ENCODE measurements at regions not wholly inside any gene's neighbourhood (a gene's known extent, or its start where the extent isn't known, plus 50 kb on each side); places are given as distances from the start of the nearest gene placed in this dataset.

DNA sequence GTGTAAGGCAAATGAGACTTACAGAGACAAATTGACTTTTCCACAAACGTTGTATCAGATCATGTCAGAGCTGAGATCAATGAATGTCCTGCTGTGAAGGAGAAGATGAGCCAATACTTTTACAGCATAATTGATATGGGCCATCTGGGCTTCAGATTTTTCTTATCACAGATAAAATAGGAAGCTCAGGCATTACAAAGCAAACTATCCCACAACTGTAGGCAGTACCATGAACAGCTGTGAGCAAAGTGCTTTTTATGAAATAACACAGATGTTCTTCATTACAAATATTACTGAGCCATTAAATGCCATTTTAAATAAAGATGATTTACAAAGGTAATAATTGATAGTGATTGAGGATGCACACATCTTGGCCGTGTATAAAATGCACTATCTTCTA, 852.3 kb downstream of the OTOL1 start:
- H3K4me3 ChIP-seq (replicated peaks in 1 of 2; ENCODE audit: low read depth in 1 of 2, low read length in 2 of 2) = no peak overlapping the region
- H4K20me1 ChIP-seq (ENCODE audit: insufficient read depth) = no peaks in the 10 kb centered on the region
- no peaks in the 10 kb centered on the region; the same call in 1 of the 2 replicates for H3K9me2 ChIP-seq (ENCODE audit: insufficient read depth)
- no peak overlapping the region for H3K27ac ChIP-seq (ENCODE audit: low read depth, low read length)
- no peaks in the 10 kb centered on the region for H3K9me3 ChIP-seq (ENCODE audit: control insufficient read depth in 1 of 2, insufficient read depth in 1 of 2, low read depth in 1 of 2, low read length in 2 of 2)
- no peak for TF ChIP-seq EZH2phosphoT487 (IDR thresholded peaks at IDR 0.05; ENCODE audit: borderline replicate concordance)
- H3K4me2 ChIP-seq (ENCODE audit: low read length) = no peak overlapping the region
- no peaks in the 10 kb centered on the region for H3K27me3 ChIP-seq (ENCODE audit: insufficient read depth, low read length)
- DNase-seq (ENCODE audit: low read depth, low spot score) (no peak), ATAC-seq (no peak)
- no TSS peak for BruUV-seq (replicated peaks)
- H3K79me2 ChIP-seq (ENCODE audit: insufficient read depth, low read length) = no peaks in the 10 kb centered on the region
- no peaks in the 10 kb centered on the region for H3K4me1 ChIP-seq (ENCODE audit: control insufficient read depth in 1 of 2, insufficient read depth in 2 of 2, low read length in 2 of 2)
- H2AFZ ChIP-seq (ENCODE audit: low read depth, low read length, poor library complexity, severe bottlenecking) = no peak overlapping the region
- H3K9ac ChIP-seq (ENCODE audit: low read length) = no peak overlapping the region
- CTCF ChIA-PET = no interaction called here
- H3K36me3 ChIP-seq (ENCODE audit: control insufficient read depth in 1 of 2, insufficient read depth in 2 of 2, low read length in 2 of 2) = no peaks in the 10 kb centered on the region
- RAD21 ChIA-PET (ENCODE audit: low non-redundant PET in 1 of 2, low total read pairs in 2 of 2, uncharacterized antibody in 2 of 2, unreplicated experiment in 2 of 2) = no interaction called here
- intact Hi-C loops (cut with micrococcal nuclease) = no loop called here
- POLR2A ChIA-PET = no interaction called here

DNA sequence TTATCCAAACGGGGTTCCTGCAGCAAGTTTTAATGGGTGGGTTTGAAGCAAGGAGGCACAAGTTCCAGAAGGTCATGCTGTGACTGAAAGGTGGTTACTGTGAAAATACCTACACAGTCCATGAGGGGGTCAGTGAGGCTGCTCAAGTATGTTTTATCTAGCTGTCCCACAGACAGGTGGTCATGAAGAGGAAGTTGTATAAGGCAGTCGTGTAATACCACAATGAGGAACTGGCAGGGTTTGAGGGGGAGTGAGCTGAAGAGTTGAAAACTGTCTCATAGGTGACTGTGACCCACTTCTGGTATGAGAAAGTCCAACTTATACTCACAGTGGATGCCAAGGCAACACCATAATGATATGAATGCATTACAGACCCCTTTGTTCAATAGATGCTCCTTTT, 856.8 kb downstream of the OTOL1 start:
- DNase-seq (ENCODE audit: low read depth, low spot score) (no peak), ATAC-seq (0 out of 2 replicates have a peak, but pooled peaks have one; percentile 30)
- no peaks in the 10 kb centered on the region for H3K4me1 ChIP-seq (ENCODE audit: control insufficient read depth in 1 of 2, insufficient read depth in 2 of 2, low read length in 2 of 2)
- intact Hi-C loops (cut with micrococcal nuclease) = no loop called here
- no peaks in the 10 kb centered on the region for H3K9me3 ChIP-seq (ENCODE audit: control insufficient read depth in 1 of 2, insufficient read depth in 1 of 2, low read depth in 1 of 2, low read length in 2 of 2)
- H3K4me2 ChIP-seq (ENCODE audit: low read length) = no peak overlapping the region
- no peaks in the 10 kb centered on the region for H4K20me1 ChIP-seq (ENCODE audit: insufficient read depth)
- H3K27ac ChIP-seq (ENCODE audit: low read depth, low read length) = no peak overlapping the region
- H3K9me2 ChIP-seq (ENCODE audit: insufficient read depth) = no peaks in the 10 kb centered on the region; the same call in 1 of the 2 replicates
- CTCF ChIA-PET = no interaction called here
- no peaks in the 10 kb centered on the region for H3K27me3 ChIP-seq (ENCODE audit: insufficient read depth, low read length)
- TF ChIP-seq CBX3 (IDR thresholded peaks at IDR 0.05; ENCODE audit: low read depth) = no peak
- no peak for TF ChIP-seq RAD21 (IDR thresholded peaks at IDR 0.05; ENCODE audit: low read depth)
- TF ChIP-seq, protein P1, sequence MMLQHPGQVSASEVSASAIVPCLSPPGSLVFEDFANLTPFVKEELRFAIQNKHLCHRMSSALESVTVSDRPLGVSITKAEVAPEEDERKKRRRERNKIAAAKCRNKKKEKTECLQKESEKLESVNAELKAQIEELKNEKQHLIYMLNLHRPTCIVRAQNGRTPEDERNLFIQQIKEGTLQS (IDR thresholded peaks at IDR 0.05) = no peak
- TF ChIP-seq, protein P2, sequence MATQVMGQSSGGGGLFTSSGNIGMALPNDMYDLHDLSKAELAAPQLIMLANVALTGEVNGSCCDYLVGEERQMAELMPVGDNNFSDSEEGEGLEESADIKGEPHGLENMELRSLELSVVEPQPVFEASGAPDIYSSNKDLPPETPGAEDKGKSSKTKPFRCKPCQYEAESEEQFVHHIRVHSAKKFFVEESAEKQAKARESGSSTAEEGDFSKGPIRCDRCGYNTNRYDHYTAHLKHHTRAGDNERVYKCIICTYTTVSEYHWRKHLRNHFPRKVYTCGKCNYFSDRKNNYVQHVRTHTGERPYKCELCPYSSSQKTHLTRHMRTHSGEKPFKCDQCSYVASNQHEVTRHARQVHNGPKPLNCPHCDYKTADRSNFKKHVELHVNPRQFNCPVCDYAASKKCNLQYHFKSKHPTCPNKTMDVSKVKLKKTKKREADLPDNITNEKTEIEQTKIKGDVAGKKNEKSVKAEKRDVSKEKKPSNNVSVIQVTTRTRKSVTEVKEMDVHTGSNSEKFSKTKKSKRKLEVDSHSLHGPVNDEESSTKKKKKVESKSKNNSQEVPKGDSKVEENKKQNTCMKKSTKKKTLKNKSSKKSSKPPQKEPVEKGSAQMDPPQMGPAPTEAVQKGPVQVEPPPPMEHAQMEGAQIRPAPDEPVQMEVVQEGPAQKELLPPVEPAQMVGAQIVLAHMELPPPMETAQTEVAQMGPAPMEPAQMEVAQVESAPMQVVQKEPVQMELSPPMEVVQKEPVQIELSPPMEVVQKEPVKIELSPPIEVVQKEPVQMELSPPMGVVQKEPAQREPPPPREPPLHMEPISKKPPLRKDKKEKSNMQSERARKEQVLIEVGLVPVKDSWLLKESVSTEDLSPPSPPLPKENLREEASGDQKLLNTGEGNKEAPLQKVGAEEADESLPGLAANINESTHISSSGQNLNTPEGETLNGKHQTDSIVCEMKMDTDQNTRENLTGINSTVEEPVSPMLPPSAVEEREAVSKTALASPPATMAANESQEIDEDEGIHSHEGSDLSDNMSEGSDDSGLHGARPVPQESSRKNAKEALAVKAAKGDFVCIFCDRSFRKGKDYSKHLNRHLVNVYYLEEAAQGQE (IDR thresholded peaks at IDR 0.05; ENCODE audit: low read depth) = no peak
- no peak for TF ChIP-seq CEBPB (IDR thresholded peaks at IDR 0.05; ENCODE audit: low read depth)
- no peak for TF ChIP-seq YY1 (IDR thresholded peaks at IDR 0.05; ENCODE audit: extremely low read depth, insufficient replicate concordance, low read depth, low read length)
- TF ChIP-seq, protein P3, sequence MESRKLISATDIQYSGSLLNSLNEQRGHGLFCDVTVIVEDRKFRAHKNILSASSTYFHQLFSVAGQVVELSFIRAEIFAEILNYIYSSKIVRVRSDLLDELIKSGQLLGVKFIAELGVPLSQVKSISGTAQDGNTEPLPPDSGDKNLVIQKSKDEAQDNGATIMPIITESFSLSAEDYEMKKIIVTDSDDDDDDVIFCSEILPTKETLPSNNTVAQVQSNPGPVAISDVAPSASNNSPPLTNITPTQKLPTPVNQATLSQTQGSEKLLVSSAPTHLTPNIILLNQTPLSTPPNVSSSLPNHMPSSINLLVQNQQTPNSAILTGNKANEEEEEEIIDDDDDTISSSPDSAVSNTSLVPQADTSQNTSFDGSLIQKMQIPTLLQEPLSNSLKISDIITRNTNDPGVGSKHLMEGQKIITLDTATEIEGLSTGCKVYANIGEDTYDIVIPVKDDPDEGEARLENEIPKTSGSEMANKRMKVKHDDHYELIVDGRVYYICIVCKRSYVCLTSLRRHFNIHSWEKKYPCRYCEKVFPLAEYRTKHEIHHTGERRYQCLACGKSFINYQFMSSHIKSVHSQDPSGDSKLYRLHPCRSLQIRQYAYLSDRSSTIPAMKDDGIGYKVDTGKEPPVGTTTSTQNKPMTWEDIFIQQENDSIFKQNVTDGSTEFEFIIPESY (IDR thresholded peaks at IDR 0.05; ENCODE audit: extremely low read depth, insufficient replicate concordance, low read length) = no peak
- H2AFZ ChIP-seq (ENCODE audit: low read depth, low read length, poor library complexity, severe bottlenecking) = no peak overlapping the region
- no peak overlapping the region for H3K9ac ChIP-seq (ENCODE audit: low read length)
- RAD21 ChIA-PET (ENCODE audit: low non-redundant PET in 1 of 2, low total read pairs in 2 of 2, uncharacterized antibody in 2 of 2, unreplicated experiment in 2 of 2) = no interaction called here
- BruUV-seq (replicated peaks) = no TSS peak
- H3K4me3 ChIP-seq (replicated peaks in 1 of 2; ENCODE audit: low read depth in 1 of 2, low read length in 2 of 2) = no peak overlapping the region
- POLR2A ChIA-PET = no interaction called here
- H3K79me2 ChIP-seq (ENCODE audit: insufficient read depth, low read length) = no peaks in the 10 kb centered on the region
- H3K36me3 ChIP-seq (ENCODE audit: control insufficient read depth in 1 of 2, insufficient read depth in 2 of 2, low read length in 2 of 2) = no peaks in the 10 kb centered on the region

All from HCT116 (cell line).